ENCODE measurements at regions not wholly inside any gene's neighbourhood (a gene's known extent, or its start where the extent isn't known, plus 50 kb on each side); places are given as distances from the start of the nearest gene placed in this dataset.

- TF ChIP-seq CTCF (IDR thresholded peaks at IDR 0.05) (no peak), EZH2 (IDR thresholded peaks at IDR 0.05) (no peak), EZH2phosphoT487 (IDR thresholded peaks at IDR 0.05) (no peak)
Observed at GRCh38 chr6:132190097-132190814, 211.0 kb downstream of the MOXD1 start.

Measured in neural progenitor cell (in vitro differentiated cells).